HepG2 (cell line): ENCODE measurements at regions not wholly inside any gene's neighbourhood (a gene's known extent, or its start where the extent isn't known, plus 50 kb on each side); places are given as distances from the start of the nearest gene placed in this dataset.

Experiments used
- ARID3A ChIP-seq: IDR thresholded peaks from 2 replicates; pipeline ENCODE4 v1.6.1; 2012; ENCODE audit warnings: low read depth, low read length, improper control_type of control experiment
- CEBPB ChIP-seq: IDR thresholded peaks from 2 replicates; pipeline ENCODE4 v1.6.1; 2011; ENCODE audit warnings: low read depth, low read length, improper control_type of control experiment, borderline replicate concordance
- CTCF ChIP-seq: sonication (generic); formaldehyde crosslinking; IDR thresholded peaks from 2 replicates; pipeline ENCODE4 v1.5.0; 2020; ENCODE audit warnings: mild to moderate bottlenecking, missing genetic modification reagents, moderate library complexity
- EP300 ChIP-seq, 3 experiments: sonication (generic) in 1 of 3; formaldehyde crosslinking in 1 of 3; IDR thresholded peaks; 2 replicates each; pipeline versions ENCODE4 v1.5.1 to v1.6.1; 2011 to 2020; ENCODE audit warnings: low read depth in 2 of 3, low read length in 2 of 3, borderline replicate concordance in 1 of 3, improper control_type of control experiment in 1 of 3, mild to moderate bottlenecking in 1 of 3, missing genetic modification reagents in 1 of 3, moderate library complexity in 1 of 3
- GABPA ChIP-seq, 2 experiments: IDR thresholded peaks; 2 replicates each; pipeline ENCODE4 v1.6.1; 2011 to 2016; ENCODE audit warnings: low read depth in 2 of 2, low read length in 1 of 2, missing biosample characterization in 1 of 2, missing genetic modification characterization in 1 of 2
- JUN ChIP-seq: sonication (generic); formaldehyde crosslinking; IDR thresholded peaks from 2 replicates; pipeline ENCODE4 v1.4.0; 2020; ENCODE audit warnings: mild to moderate bottlenecking, missing genetic modification reagents
- RELA ChIP-seq: sonication (generic); formaldehyde crosslinking; IDR thresholded peaks from 2 replicates; pipeline ENCODE4 v1.4.0; 2020; ENCODE audit warnings: missing genetic modification reagents
- REST ChIP-seq, 2 experiments: IDR thresholded peaks; 2 replicates each; pipeline ENCODE4 v1.6.1; 2011 to 2012; ENCODE audit warnings: low read length in 2 of 2, borderline replicate concordance in 1 of 2, low read depth in 1 of 2, mild to moderate bottlenecking in 1 of 2, moderate library complexity in 1 of 2
- SRF ChIP-seq: IDR thresholded peaks from 2 replicates; pipeline ENCODE4 v1.6.1; 2011; ENCODE audit warnings: mild to moderate bottlenecking, low read depth, low read length, moderate library complexity
- ZBTB21 ChIP-seq: sonication (generic); formaldehyde crosslinking; IDR thresholded peaks from 2 replicates; pipeline ENCODE4 v1.4.0; 2020; ENCODE audit warnings: missing genetic modification reagents
- ZBTB43 ChIP-seq: sonication (generic); formaldehyde crosslinking; conservative IDR thresholded peaks from 2 replicates; pipeline ENCODE4 v1.4.0; 2020; ENCODE audit warnings: missing genetic modification reagents
- ZNF274 ChIP-seq: sonication (generic); formaldehyde crosslinking; IDR thresholded peaks from 2 replicates; pipeline ENCODE4 v1.5.1; 2020; ENCODE audit warnings: mild to moderate bottlenecking, missing genetic modification reagents

GRCh38 chr7:121450631-121451198 is 54.6 kb upstream of the FAM3C start:
- no peak for TF ChIP-seq CTCF (CRISPR knock-in tag)
- TF ChIP-seq REST (IDR thresholded peaks at IDR 0.05; ENCODE audit: borderline replicate concordance in 1 of 2, low read depth in 1 of 2, low read length in 2 of 2), result no peak
- TF ChIP-seq EP300 (IDR thresholded peaks at IDR 0.05; ENCODE audit: low read depth in 2 of 2, low read length in 2 of 2), result no peak
- TF ChIP-seq EP300 (CRISPR knock-in tag; IDR thresholded peaks at IDR 0.05; ENCODE audit: borderline replicate concordance), result no peak
- no peak for TF ChIP-seq ZBTB43 (CRISPR knock-in tag)
- TF ChIP-seq CEBPB, result no peak
- TF ChIP-seq ZBTB21 (CRISPR knock-in tag), result no peak
- TF ChIP-seq GABPA (IDR thresholded peaks at IDR 0.05; ENCODE audit: low read depth, low read length), result no peak
- TF ChIP-seq GABPA (CRISPR knock-in tag; IDR thresholded peaks at IDR 0.05; ENCODE audit: low read depth), result no peak
- no peak for TF ChIP-seq ZNF274
- TF ChIP-seq SRF, result no peak
- TF ChIP-seq ARID3A, result no peak
- TF ChIP-seq JUN (CRISPR knock-in tag), result no peak
- no peak for TF ChIP-seq RELA (CRISPR knock-in tag)
